Osteocyte (in vitro differentiated cells): ENCODE measurements at regions not wholly inside any gene's neighbourhood (a gene's known extent, or its start where the extent isn't known, plus 50 kb on each side); places are given as distances from the start of the nearest gene placed in this dataset.
A peak's percentile ranks its signal among the peaks of the same experiment; 100 is the strongest.

Experiments used
- DNase-seq: peaks from one replicate; pipeline ENCODE4 v3.0.0; 2021; ENCODE audit warnings: mixed read lengths; ENCODE audit not compliant: unreplicated experiment; ENCODE audit errors: extremely low spot score
- H3K27ac Mint-ChIP-seq: one replicate; pipeline ENCODE4 v1.8.0; 2021; ENCODE audit warnings: mild to moderate bottlenecking, mixed read lengths; ENCODE audit not compliant: unreplicated experiment
- H3K27me3 Mint-ChIP-seq: one replicate; pipeline ENCODE4 v1.8.0; 2021; ENCODE audit warnings: mixed read lengths; ENCODE audit not compliant: unreplicated experiment
- H3K36me3 Mint-ChIP-seq: one replicate; pipeline ENCODE4 v1.8.0; 2021; ENCODE audit warnings: mixed read lengths; ENCODE audit not compliant: unreplicated experiment
- H3K4me1 Mint-ChIP-seq: one replicate; pipeline ENCODE4 v1.8.0; 2021; ENCODE audit warnings: mixed read lengths; ENCODE audit not compliant: unreplicated experiment
- H3K4me3 Mint-ChIP-seq: one replicate; pipeline ENCODE4 v1.8.0; 2021; ENCODE audit warnings: mild to moderate bottlenecking, moderate library complexity, mixed read lengths; ENCODE audit not compliant: unreplicated experiment
- H3K9me3 Mint-ChIP-seq: one replicate; pipeline ENCODE4 v1.8.0; 2021; ENCODE audit warnings: mixed read lengths; ENCODE audit not compliant: unreplicated experiment
- TF ChIP-seq, protein P1 (sequence below): fragments of 200-600 bp; sonication (generic); IDR thresholded peaks from 2 replicates; pipeline ENCODE4 v1.5.0; 2021; ENCODE audit warnings: antibody characterized with exemption, mild to moderate bottlenecking, moderate library complexity

- Mint-ChIP-seq H3K36me3 (peaks cover 5% of the 10 kb centered on the region), H3K4me3 (no peak overlapping the region), H3K9me3 (no peaks in the 10 kb centered on the region), H3K27me3 (no peaks in the 10 kb centered on the region), H3K27ac (no peak overlapping the region), H3K4me1 (peaks cover 30% of the 10 kb centered on the region)
- TF ChIP-seq, protein P1, sequence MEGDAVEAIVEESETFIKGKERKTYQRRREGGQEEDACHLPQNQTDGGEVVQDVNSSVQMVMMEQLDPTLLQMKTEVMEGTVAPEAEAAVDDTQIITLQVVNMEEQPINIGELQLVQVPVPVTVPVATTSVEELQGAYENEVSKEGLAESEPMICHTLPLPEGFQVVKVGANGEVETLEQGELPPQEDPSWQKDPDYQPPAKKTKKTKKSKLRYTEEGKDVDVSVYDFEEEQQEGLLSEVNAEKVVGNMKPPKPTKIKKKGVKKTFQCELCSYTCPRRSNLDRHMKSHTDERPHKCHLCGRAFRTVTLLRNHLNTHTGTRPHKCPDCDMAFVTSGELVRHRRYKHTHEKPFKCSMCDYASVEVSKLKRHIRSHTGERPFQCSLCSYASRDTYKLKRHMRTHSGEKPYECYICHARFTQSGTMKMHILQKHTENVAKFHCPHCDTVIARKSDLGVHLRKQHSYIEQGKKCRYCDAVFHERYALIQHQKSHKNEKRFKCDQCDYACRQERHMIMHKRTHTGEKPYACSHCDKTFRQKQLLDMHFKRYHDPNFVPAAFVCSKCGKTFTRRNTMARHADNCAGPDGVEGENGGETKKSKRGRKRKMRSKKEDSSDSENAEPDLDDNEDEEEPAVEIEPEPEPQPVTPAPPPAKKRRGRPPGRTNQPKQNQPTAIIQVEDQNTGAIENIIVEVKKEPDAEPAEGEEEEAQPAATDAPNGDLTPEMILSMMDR = no peak
- no peak for DNase-seq
Observed at GRCh38 chr11:95676308-95676707, 113.3 kb downstream of the FAM76B start.

DNA sequence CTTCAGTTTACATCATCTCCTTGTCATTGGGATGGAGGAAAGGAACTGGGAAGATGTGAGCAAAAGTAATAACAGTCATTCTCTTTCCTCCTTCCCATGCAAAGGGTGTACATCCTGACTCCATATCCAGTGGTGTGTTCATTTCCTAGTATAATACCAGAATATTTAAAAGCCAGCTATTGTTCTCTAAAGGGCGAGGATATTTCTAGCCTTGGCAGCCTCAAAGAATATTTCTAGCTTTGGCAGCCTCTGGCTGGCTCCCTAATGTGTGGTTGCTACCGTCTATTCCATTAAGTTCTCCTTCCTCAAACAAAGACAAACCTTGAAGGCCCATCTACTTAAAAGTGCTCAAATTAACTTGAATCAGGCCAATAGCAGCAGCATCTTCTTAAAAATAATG is 114.0 kb downstream of the FAM76B start:
- no peaks in the 10 kb centered on the region for H3K27me3 Mint-ChIP-seq
- H3K27ac Mint-ChIP-seq = no peak overlapping the region
- peaks cover 28% of the 10 kb centered on the region for H3K4me1 Mint-ChIP-seq

DNA sequence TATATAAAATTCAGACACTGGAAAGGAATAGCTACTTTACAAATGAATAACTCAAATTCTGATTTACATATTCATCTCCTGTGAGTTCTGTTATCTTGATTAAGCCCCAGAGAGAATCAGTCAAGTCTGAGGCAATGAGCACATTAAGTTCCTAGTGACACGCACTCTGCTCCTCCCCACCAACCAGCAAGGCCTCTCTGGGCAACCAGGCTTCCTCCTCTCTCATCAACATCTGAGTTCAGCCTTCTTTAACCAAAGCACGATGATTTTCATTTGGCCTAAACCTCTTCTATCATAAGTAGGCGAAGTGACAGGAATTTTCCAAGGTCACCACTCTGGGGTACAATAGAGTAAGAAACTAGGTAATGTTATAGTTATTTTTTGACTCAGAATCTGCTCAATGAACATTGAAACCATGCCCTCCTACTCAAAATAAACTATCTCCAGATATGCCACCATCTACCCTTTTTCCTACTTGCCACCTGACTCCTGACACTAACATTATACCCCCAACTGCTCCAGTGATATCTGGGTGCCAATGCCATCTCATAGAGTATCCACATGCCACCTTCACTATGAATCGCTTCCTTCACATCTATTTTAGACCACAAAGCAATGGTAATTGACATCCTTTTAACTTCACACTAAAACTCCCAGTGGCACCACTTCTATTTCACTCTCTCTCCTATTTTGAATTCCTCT is 114.8 kb downstream of the FAM76B start:
- Mint-ChIP-seq H3K4me3 (no peak overlapping the region), H3K36me3 (peaks cover 5% of the 10 kb centered on the region), H3K9me3 (peaks cover 4% of the 10 kb centered on the region), H3K27ac (no peak overlapping the region), H3K27me3 (no peaks in the 10 kb centered on the region), H3K4me1 (peaks cover 23% of the 10 kb centered on the region)
- TF ChIP-seq, protein P1 = no peak
- DNase-seq = no peak

More for the DNA sequence above, 114.0 kb downstream of the FAM76B start:
- TF ChIP-seq, protein P1 = no peak
- Mint-ChIP-seq H3K9me3 (no peaks in the 10 kb centered on the region), H3K4me3 (no peak overlapping the region), H3K36me3 (peaks cover 5% of the 10 kb centered on the region)
- DNase-seq = no peak

GRCh38 chr11:95671768-95672167 is 117.8 kb downstream of the FAM76B start:
- peaks cover 2% of the 10 kb centered on the region for H3K36me3 Mint-ChIP-seq
- no peaks in the 10 kb centered on the region for H3K27me3 Mint-ChIP-seq
- peak overlapping the region; percentile 82 for H3K27ac Mint-ChIP-seq
- peaks cover 4% of the 10 kb centered on the region for H3K9me3 Mint-ChIP-seq
- no peak for DNase-seq
- H3K4me1 Mint-ChIP-seq = peaks cover 24% of the 10 kb centered on the region
- H3K4me3 Mint-ChIP-seq = no peak overlapping the region
- TF ChIP-seq, protein P1 = no peak

DNA sequence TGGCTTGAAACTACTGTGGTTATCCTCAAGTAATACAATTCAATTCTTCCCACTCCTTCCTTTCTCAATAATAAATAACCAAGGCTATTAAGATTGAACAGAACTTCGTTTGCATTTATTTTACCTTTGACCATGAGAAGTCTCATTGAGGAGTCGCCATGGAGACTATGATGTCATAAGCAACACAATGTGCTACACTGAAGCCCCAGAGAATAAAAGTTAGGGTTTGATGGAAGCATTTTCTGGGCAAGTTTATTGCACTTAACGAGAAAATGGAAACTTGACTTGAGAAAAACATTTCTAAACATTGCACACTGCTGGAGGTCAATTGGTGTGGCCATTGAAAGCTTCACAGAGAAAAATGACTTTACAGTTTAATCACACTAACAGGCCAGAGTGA is 121.5 kb downstream of the FAM76B start:
- Mint-ChIP-seq H3K4me3 (no peak overlapping the region), H3K36me3 (peaks cover 2% of the 10 kb centered on the region), H3K27ac (no peak overlapping the region), H3K27me3 (no peaks in the 10 kb centered on the region), H3K9me3 (peaks cover 16% of the 10 kb centered on the region), H3K4me1 (peaks cover 24% of the 10 kb centered on the region)
- DNase-seq = no peak
- TF ChIP-seq, protein P1 = no peak
